Lower leg skin (tissue), 4 donors: ENCODE measurements at regions not wholly inside any gene's neighbourhood (a gene's known extent, or its start where the extent isn't known, plus 50 kb on each side); places are given as distances from the start of the nearest gene placed in this dataset.
"Not testable (repeated sequence)": the region's sequence is repeated elsewhere in the genome, so short reads cannot be mapped to it uniquely, and the experiment has no call there.

Source experiments
- DNase-seq, 2 donors: peaks; one replicate each; pipeline ENCODE4 v3.0.0-alpha.2; 2019; ENCODE audit warnings: low spot score in 2 of 2
- H3K4me3 ChIP-seq: fragments of 200-600 bp; sonication (generic); 2 replicates; pipeline ENCODE4 v1.5.1; 2017; ENCODE audit warnings: mild to moderate bottlenecking, low read depth; ENCODE audit not compliant: poor library complexity, severe bottlenecking
- POLR2A ChIP-seq, 2 donors: fragments of 450-650 bp; IDR thresholded peaks; one replicate each; pipeline ENCODE4 v1.6.1; 2016 to 2017; ENCODE audit warnings: antibody characterized with exemption in 2 of 2, mild to moderate bottlenecking in 1 of 2, moderate library complexity in 1 of 2
- WGBS, 2 donors: methylation state at CpG; one replicate each; pipeline ENCODE4 v1.1.5; 2018; 5-methylcytosine and 5-hydroxymethylcytosine counted together
- intact Hi-C: fragments of 100-400 bp; cut with DNase I; formaldehyde crosslinking; loops from one replicate; pipeline ENCODE4 v1.15.0; 2023; ENCODE audit warnings: low total_unique reads
- TF ChIP-seq, protein P1 (sequence below), 3 donors: fragments of 450-650 bp; IDR thresholded peaks; one replicate each; pipeline ENCODE4 v1.5.1; 2016; ENCODE audit warnings: antibody characterized with exemption in 3 of 3, mild to moderate bottlenecking in 3 of 3, moderate library complexity in 2 of 3

DNA sequence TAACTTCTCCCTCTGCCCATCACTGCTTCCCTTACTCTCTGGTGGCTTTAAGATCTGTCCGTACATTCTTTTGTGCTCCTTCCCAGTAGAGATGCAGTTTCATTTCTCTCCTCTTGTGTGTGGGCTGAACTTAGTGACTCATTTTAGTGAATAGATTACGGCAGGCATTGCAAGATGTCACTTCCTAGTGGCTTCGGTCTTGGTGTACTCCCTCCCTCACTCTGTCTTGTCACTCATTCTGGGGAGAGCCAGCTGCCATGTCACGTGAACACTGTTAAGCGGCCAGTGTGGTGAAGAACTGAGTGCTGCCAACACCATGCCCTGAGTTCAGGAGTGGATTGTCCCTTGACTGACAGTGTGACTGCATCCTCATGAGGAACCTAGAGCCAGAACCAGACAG, 115.9 kb downstream of the OTOR start:
- H3K4me3 ChIP-seq: no peak overlapping the region
- TF ChIP-seq, protein P1, sequence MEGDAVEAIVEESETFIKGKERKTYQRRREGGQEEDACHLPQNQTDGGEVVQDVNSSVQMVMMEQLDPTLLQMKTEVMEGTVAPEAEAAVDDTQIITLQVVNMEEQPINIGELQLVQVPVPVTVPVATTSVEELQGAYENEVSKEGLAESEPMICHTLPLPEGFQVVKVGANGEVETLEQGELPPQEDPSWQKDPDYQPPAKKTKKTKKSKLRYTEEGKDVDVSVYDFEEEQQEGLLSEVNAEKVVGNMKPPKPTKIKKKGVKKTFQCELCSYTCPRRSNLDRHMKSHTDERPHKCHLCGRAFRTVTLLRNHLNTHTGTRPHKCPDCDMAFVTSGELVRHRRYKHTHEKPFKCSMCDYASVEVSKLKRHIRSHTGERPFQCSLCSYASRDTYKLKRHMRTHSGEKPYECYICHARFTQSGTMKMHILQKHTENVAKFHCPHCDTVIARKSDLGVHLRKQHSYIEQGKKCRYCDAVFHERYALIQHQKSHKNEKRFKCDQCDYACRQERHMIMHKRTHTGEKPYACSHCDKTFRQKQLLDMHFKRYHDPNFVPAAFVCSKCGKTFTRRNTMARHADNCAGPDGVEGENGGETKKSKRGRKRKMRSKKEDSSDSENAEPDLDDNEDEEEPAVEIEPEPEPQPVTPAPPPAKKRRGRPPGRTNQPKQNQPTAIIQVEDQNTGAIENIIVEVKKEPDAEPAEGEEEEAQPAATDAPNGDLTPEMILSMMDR (IDR thresholded peaks at IDR 0.05): no peak
- no peak for TF ChIP-seq POLR2A (IDR thresholded peaks at IDR 0.05)
- 87% methylated on average over 5 of the region's 5 CpGs for WGBS, 2 donors
- intact Hi-C loops: no loop called here
- peak in 1 of 2 donors; percentile 17 for DNase-seq

DNA sequence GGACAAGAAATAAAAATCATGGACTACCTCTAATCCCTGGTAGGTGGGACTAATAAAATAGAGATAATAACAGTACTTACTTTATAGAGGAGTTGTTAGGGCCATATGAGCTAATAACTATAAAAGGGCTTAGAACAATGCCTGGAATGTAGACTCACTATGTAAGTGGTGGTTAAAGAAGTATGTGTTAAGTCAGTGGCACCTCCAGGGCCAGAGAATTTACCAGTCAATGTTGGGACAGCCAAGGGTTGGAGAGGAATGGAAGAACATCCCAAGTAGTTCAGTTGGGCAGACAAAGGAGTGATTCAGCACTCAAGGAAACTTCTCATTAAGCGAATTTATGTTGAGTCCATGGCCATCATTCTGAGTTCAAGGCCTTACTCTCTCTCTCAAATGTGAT, 116.8 kb downstream of the OTOR start:
- WGBS, 2 donors: 67 to 83% methylated on average over 1 of the region's 1 CpG
- intact Hi-C loops: no loop called here
- no peak overlapping the region for H3K4me3 ChIP-seq
- DNase-seq: no peak
- no peak for TF ChIP-seq POLR2A (IDR thresholded peaks at IDR 0.05)
- TF ChIP-seq, protein P1 (IDR thresholded peaks at IDR 0.05): no peak

DNA sequence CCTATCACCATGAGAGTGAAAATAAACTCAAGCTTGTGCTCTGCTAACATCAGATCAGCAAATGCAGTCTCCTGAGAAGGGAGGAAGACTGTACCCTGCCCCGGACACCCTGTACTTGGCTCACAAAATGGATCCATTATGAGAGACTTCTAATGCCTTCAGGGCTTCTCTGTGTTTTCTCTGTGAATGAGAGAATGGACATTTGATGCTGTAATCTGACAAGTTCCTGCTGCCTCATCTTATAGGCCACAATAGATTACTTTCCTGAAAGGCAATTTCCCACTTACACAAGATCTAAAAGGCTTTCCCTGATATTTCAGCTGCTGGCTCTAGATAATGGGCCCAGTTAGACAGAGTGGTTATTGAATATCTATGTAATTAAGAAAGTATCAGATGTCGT, 117.2 kb downstream of the OTOR start:
- TF ChIP-seq POLR2A (IDR thresholded peaks at IDR 0.05): no peak
- TF ChIP-seq, protein P1 (IDR thresholded peaks at IDR 0.05): no peak
- WGBS, 2 donors: 72 to 73% methylated on average over 2 of the region's 2 CpGs
- H3K4me3 ChIP-seq: no peak overlapping the region
- no peak for DNase-seq
- intact Hi-C loops: no loop called here

DNA sequence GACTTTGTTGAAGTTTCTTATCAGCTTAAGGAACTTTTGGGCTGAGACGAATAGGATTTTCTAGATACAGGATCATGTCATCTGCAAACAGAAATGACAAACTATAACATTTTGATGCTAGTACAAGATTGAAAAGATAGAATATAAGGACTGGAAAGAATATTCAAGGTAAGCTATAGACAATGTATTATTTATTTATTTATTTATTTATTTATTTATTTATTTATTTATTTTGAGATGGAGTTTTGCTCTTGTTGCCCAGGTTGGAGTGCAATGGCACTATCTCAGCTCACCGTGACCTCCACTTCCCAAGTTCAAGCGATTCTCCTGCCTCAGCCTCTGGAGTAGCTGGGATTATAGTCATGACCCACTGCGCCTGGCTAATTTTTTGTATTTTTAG, 125.0 kb downstream of the OTOR start:
- 89 to 93% methylated on average over 4 of the region's 4 CpGs for WGBS, 2 donors
- H3K4me3 ChIP-seq, DNase-seq, intact Hi-C loops: not testable (repeated sequence)

DNA sequence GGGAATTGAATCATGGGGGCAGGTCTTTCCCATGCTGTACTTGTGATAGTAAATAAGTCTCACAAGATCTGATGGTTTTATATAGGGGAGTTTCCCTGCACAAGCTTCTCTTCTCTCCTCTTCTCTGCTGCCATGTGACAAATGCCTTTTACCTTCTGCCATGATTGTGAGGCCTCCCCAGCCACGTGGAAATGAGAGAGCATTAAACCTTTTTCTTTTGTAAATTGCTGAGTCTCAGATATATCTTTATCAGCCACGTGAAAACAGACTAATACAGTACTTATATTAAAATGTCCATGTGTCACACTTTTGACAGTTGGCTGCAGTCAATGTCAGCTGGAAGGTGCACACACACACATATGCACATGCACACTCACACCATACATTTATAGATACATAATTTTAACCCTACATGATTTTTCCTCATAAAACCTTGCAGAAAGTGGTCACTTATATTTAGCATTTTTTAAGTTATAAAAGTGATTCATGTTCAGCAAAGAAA, 128.9 kb downstream of the OTOR start:
- no peak overlapping the region for H3K4me3 ChIP-seq
- intact Hi-C loops: no loop called here
- 41 to 52% methylated on average over 2 of the region's 2 CpGs for WGBS, 2 donors
- TF ChIP-seq POLR2A (IDR thresholded peaks at IDR 0.05): no peak
- TF ChIP-seq, protein P1 (IDR thresholded peaks at IDR 0.05): no peak
- no peak for DNase-seq

DNA sequence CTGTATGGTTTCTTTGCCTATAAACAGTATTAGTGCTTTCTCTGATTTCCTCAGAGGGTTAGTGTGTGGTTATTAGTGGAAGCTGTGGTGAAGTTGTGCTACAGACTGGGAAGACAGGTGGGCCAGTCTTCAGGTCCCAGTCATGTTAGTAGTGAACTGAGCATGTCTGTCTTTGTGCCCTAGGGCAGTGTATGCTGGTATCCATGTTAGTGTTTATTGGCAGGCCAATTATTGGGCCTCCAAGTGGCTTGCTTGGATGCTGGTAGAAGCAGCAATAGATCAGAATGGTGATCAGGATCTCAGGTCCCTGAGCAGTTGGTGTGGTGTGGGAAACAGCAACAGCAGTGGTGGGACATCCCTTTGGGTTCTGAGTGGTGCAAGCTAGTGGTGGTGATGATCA, 137.6 kb downstream of the OTOR start:
- H3K4me3 ChIP-seq: no peak overlapping the region
- TF ChIP-seq, protein P1 (IDR thresholded peaks at IDR 0.05): no peak
- no peak for TF ChIP-seq POLR2A (IDR thresholded peaks at IDR 0.05)
- intact Hi-C loops: no loop called here

More for the DNA sequence above, 137.6 kb downstream of the OTOR start:
- DNase-seq: no peak
